ENCODE measurements at regions not wholly inside any gene's neighbourhood (a gene's known extent, or its start where the extent isn't known, plus 50 kb on each side); places are given as distances from the start of the nearest gene placed in this dataset.

- H3K9me3 Mint-ChIP-seq: peaks cover 0 to 15% (median 2%) of the 10 kb centered on the region in 7 donors
- peak in 1 of 2 donors; percentile 18 for ATAC-seq (ENCODE audit: low read depth in 2 of 2)
- H3K27ac Mint-ChIP-seq: no peak overlapping the region
These were observed 55.2 kb upstream of the KCNH8 start for GRCh38 chr3:19093084-19093483.

GRCh38 chr3:19077388-19077787 is 70.9 kb upstream of the KCNH8 start:
- Mint-ChIP-seq H3K27ac (no peak overlapping the region), H3K9me3 (peaks cover 0 to 3% (median under 1%) of the 10 kb centered on the region in 7 donors), H3K4me1 (no peaks in the 10 kb centered on the region), H3K36me3 (no peaks in the 10 kb centered on the region), H3K4me3 (no peak overlapping the region), H3K27me3 (peaks cover 4 to 23% (median 20%) of the 10 kb centered on the region in 3 donors)
- DNase-seq (no peak), ATAC-seq (ENCODE audit: low read depth in 2 of 2) (no peak)

More at GRCh38 chr3:19093084-19093483, 55.2 kb upstream of the KCNH8 start:
- no peaks in the 10 kb centered on the region for H3K36me3 Mint-ChIP-seq
- no peak overlapping the region for H3K4me3 Mint-ChIP-seq
- DNase-seq: no peak
- no peaks in the 10 kb centered on the region for H3K27me3 Mint-ChIP-seq
- peaks cover 0 to 7% (median 7%) of the 10 kb centered on the region in 3 donors for H3K4me1 Mint-ChIP-seq

DNA sequence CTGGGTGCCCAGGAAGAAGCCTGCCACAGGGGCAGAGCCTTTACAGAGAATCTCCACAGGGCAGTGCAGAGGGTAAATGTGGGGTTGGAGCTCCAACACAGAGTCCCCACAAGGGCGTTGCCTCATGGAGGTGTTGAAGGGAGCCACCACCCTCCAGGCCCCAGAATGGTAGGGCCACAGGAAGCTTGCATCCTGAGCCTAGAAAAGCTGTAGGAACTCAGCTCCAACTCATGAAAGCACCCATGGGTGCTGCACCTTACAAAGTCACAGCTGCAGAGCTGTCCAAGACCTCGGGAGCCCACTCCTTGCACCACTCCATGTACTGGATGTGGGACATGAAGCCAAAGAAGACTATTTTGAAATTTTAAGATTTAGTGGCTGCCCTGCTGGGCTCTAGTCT is 73.3 kb upstream of the KCNH8 start:
- Mint-ChIP-seq H3K4me3 (no peak overlapping the region), H3K27ac (no peak overlapping the region), H3K36me3 (no peaks in the 10 kb centered on the region), H3K27me3 (peaks cover 4 to 10% (median 8%) of the 10 kb centered on the region in 3 donors), H3K4me1 (no peaks in the 10 kb centered on the region), H3K9me3 (peaks cover 0 to 12% (median 3%) of the 10 kb centered on the region in 7 donors)
- ATAC-seq (ENCODE audit: low read depth in 2 of 2) (no peak), DNase-seq (no peak)

- H3K27ac Mint-ChIP-seq: peak overlapping the region in 1 of 6 donors; percentile 3
- ATAC-seq (ENCODE audit: low read depth in 2 of 2) (no peak), DNase-seq (no peak)
- no peaks in the 10 kb centered on the region for H3K4me1 Mint-ChIP-seq
- peaks cover 4 to 10% (median 8%) of the 10 kb centered on the region in 3 donors for H3K27me3 Mint-ChIP-seq
- no peak overlapping the region for H3K4me3 Mint-ChIP-seq
- H3K36me3 Mint-ChIP-seq: peaks cover 0 to 4% of the 10 kb centered on the region in 2 donors
- peaks cover 0 to 16% (median 7%) of the 10 kb centered on the region in 7 donors for H3K9me3 Mint-ChIP-seq
These were observed 73.9 kb upstream of the KCNH8 start for GRCh38 chr3:19074257-19074900.

- peak overlapping the region in 1 of 8 donors; percentile 43 for H3K4me3 Mint-ChIP-seq
- DNase-seq (no peak), ATAC-seq (ENCODE audit: low read depth in 2 of 2) (no peak)
- H3K4me1 Mint-ChIP-seq: no peaks in the 10 kb centered on the region
- H3K9me3 Mint-ChIP-seq: peaks cover 0 to 23% (median 10%) of the 10 kb centered on the region in 7 donors
- peaks cover 4 to 10% (median 8%) of the 10 kb centered on the region in 3 donors for H3K27me3 Mint-ChIP-seq
- no peak overlapping the region for H3K27ac Mint-ChIP-seq
- H3K36me3 Mint-ChIP-seq: peaks cover under 1 to 4% of the 10 kb centered on the region in 2 donors
These were observed 74.8 kb upstream of the KCNH8 start for GRCh38 chr3:19073341-19074105.

DNA sequence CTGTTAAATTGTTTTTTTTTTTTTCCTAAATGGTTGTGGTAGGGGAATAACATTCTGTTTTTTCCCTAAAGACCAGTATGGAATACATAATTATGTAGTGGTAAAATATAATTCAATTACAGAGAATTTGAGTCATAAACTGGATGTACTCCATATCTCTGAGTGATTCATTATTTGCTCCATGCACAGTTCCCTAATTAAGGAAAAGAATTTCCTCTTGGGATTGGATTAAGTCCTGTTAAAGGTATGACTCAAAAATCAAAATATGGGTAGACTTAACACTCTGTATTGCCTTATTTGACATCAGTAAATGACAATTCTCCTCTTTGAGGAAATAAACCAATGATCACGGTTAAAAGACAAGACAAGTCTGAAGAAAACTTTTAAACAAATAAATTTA is 78.0 kb upstream of the KCNH8 start:
- Mint-ChIP-seq H3K36me3 (peaks cover 4 to 7% of the 10 kb centered on the region in 2 donors), H3K27me3 (peaks cover 0 to 7% (median 0%) of the 10 kb centered on the region in 3 donors), H3K9me3 (peaks cover 0 to 28% (median 11%) of the 10 kb centered on the region in 7 donors), H3K4me3 (no peak overlapping the region), H3K4me1 (no peaks in the 10 kb centered on the region), H3K27ac (no peak overlapping the region)
- no peak for DNase-seq
- ATAC-seq (ENCODE audit: low read depth in 2 of 2): no peak

GRCh38 chr3:19065027-19065426 is 83.3 kb upstream of the KCNH8 start:
- Mint-ChIP-seq H3K4me1 (no peaks in the 10 kb centered on the region), H3K27me3 (peaks cover 0 to 7% (median 0%) of the 10 kb centered on the region in 3 donors), H3K36me3 (peaks cover 4 to 7% of the 10 kb centered on the region in 2 donors), H3K9me3 (peaks cover 0 to 17% (median 7%) of the 10 kb centered on the region in 7 donors), H3K4me3 (no peak overlapping the region), H3K27ac (no peak overlapping the region)
- ATAC-seq (ENCODE audit: low read depth in 2 of 2) (no peak), DNase-seq (peak; percentile 18)

DNA sequence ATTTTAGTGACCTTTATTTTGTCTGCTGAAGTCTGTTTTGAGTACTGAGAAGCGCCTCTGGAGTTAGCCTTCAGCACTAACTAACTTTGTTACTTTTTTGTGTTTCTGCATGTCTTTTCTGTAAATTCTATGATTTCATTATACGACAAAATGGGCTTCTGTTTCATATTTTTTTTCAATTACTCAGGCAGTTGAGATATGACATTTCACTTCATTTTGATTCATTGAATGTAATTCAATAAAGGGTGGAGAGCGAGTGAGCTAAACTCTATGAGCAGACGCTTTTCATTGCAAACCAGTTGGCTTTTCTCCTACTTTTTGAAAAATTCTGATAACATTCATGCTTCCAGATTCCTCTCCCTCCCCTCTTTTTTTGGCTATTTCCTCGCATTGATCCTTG is 84.4 kb upstream of the KCNH8 start:
- Mint-ChIP-seq H3K27ac (no peak overlapping the region), H3K9me3 (peaks cover 0 to 10% (median 4%) of the 10 kb centered on the region in 7 donors), H3K4me3 (no peak overlapping the region), H3K36me3 (peaks cover 0 to 7% of the 10 kb centered on the region in 2 donors), H3K27me3 (peaks cover 0 to 7% (median 0%) of the 10 kb centered on the region in 3 donors), H3K4me1 (no peaks in the 10 kb centered on the region)
- DNase-seq (no peak), ATAC-seq (ENCODE audit: low read depth in 2 of 2) (no peak)

- no peaks in the 10 kb centered on the region for H3K9me3 Mint-ChIP-seq
- no peak overlapping the region for H3K27ac Mint-ChIP-seq
- no peak for DNase-seq
- no peaks in the 10 kb centered on the region for H3K36me3 Mint-ChIP-seq
- ATAC-seq (ENCODE audit: low read depth in 2 of 2): no peak
- H3K4me3 Mint-ChIP-seq: no peak overlapping the region
- H3K4me1 Mint-ChIP-seq: no peaks in the 10 kb centered on the region
- H3K27me3 Mint-ChIP-seq: no peaks in the 10 kb centered on the region
These were observed 87.9 kb upstream of the KCNH8 start for GRCh38 chr3:19060404-19060803.

GRCh38 chr3:19052874-19053273 is 95.4 kb upstream of the KCNH8 start:
- Mint-ChIP-seq H3K4me1 (no peaks in the 10 kb centered on the region), H3K27me3 (no peaks in the 10 kb centered on the region), H3K9me3 (no peaks in the 10 kb centered on the region), H3K4me3 (no peak overlapping the region), H3K36me3 (no peaks in the 10 kb centered on the region), H3K27ac (no peak overlapping the region)
- DNase-seq: no peak
- no peak for ATAC-seq (ENCODE audit: low read depth in 2 of 2)

GRCh38 chr3:19046440-19046839 is 101.9 kb upstream of the KCNH8 start:
- DNase-seq (no peak), ATAC-seq (ENCODE audit: low read depth in 2 of 2) (no peak)
- H3K4me3 Mint-ChIP-seq: no peak overlapping the region
- H3K36me3 Mint-ChIP-seq: no peaks in the 10 kb centered on the region
- no peaks in the 10 kb centered on the region for H3K9me3 Mint-ChIP-seq
- H3K4me1 Mint-ChIP-seq: no peaks in the 10 kb centered on the region
- no peaks in the 10 kb centered on the region for H3K27me3 Mint-ChIP-seq
- H3K27ac Mint-ChIP-seq: no peak overlapping the region

DNA sequence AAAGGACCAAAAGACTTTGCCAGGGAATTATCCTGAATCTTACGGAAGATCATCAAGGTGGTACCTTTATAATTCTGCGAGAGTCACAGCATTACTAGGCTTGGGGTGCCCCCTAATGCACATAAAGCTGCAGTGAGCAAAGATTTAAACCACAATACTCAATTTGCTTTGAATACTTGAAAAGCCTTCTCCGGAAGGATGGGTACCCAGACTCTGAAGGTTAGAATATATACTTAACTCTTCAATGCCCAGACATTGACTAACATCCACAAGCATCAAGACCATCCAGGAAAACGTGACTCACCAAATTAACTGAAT is 117.8 kb upstream of the KCNH8 start:
- Mint-ChIP-seq H3K9me3 (peaks cover 0 to 11% (median 2%) of the 10 kb centered on the region in 7 donors), H3K27me3 (peaks cover 0 to 8% (median 0%) of the 10 kb centered on the region in 3 donors), H3K4me3 (no peak overlapping the region), H3K4me1 (no peaks in the 10 kb centered on the region), H3K36me3 (no peaks in the 10 kb centered on the region), H3K27ac (no peak overlapping the region)
- ATAC-seq (ENCODE audit: low read depth in 2 of 2) (no peak), DNase-seq (no peak)

DNA sequence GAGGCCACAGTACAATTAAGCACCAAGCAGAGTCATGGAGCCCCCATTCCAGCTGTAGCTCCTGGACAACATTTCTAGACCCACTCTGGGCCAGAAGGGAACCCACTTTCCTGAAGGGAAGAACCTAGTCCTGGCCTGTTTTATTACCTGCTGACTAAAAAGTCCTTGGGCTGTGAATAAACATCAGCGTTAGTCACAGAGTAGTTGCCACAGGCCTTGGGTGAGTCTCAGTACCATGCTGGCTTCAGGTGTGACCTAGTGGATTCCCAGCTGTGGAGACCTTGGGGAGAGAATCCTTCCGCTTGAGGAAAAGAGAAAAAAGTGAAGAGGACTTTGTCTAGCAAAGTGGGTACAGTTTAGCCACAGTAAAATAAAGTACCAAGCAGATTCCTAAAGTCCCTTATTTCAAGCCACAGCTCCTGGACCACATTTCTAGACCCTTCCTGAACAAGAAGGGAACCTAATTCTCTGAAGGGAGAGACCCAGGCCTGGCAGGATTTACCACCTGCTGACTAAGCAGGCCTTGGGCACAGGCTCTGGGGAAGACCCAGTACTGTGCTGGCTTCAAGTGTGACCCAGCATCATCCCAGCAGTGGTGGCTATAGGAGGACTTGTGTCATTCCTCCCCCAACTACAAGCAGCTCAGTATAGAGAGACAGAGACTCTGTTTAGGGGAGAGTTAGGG is 118.3 kb upstream of the KCNH8 start:
- Mint-ChIP-seq H3K27me3 (peaks cover 0 to 8% (median 0%) of the 10 kb centered on the region in 3 donors), H3K36me3 (no peaks in the 10 kb centered on the region), H3K4me3 (no peak overlapping the region), H3K4me1 (no peaks in the 10 kb centered on the region), H3K9me3 (peaks cover 0 to 11% (median 0%) of the 10 kb centered on the region in 7 donors), H3K27ac (no peak overlapping the region)
- DNase-seq (no peak), ATAC-seq (ENCODE audit: low read depth in 2 of 2) (no peak)

- ATAC-seq (ENCODE audit: low read depth in 2 of 2) (no peak), DNase-seq (no peak)
- Mint-ChIP-seq H3K4me3 (no peak overlapping the region), H3K27me3 (no peaks in the 10 kb centered on the region), H3K9me3 (no peaks in the 10 kb centered on the region), H3K4me1 (no peaks in the 10 kb centered on the region), H3K27ac (no peak overlapping the region), H3K36me3 (no peaks in the 10 kb centered on the region)
These were observed 122.9 kb upstream of the KCNH8 start for GRCh38 chr3:19025441-19025840.

Measured in naive B cell (primary cell).